Right lobe of liver (tissue), 6 donors: ENCODE measurements at regions not wholly inside any gene's neighbourhood (a gene's known extent, or its start where the extent isn't known, plus 50 kb on each side); places are given as distances from the start of the nearest gene placed in this dataset.
A peak's percentile ranks its signal among the peaks of the same experiment; 100 is the strongest.

ENCODE experiments used
- ATAC-seq, 4 donors: fragments of 200-7000 bp; cut with Tn5 transposase; one replicate each; pipeline ENCODE4 v1.9.1; 2020; ENCODE audit warnings: mild to moderate bottlenecking in 4 of 4, moderate library complexity in 4 of 4
- DNase-seq, 3 donors: peaks; one replicate each; pipeline ENCODE4 v3.0.0-alpha.2; 2020
- H3K27ac ChIP-seq, 3 donors: fragments of 200-600 bp; one replicate each; pipeline ENCODE4 v1.8.0; 2022
- H3K27me3 ChIP-seq, 2 donors: fragments of 200-600 bp; one replicate each; pipeline ENCODE4 v1.8.0; 2022
- H3K36me3 ChIP-seq, 4 donors: fragments of 200-600 bp; sonication (generic) in 1 of 4; one replicate each; pipeline versions ENCODE4 v1.5.1 to v1.8.0; 2017 to 2022; ENCODE audit warnings: control low read depth in 1 of 4
- H3K4me1 ChIP-seq, 4 donors: fragments of 200-600 bp; sonication (generic) in 1 of 4; one replicate each; pipeline versions ENCODE4 v1.5.1 to v1.8.0; 2017 to 2022; ENCODE audit warnings: control low read depth in 1 of 4
- H3K4me3 ChIP-seq, 3 donors: fragments of 200-600 bp; one replicate each; pipeline ENCODE4 v1.8.0; 2022
- H3K9me3 ChIP-seq, 4 donors: fragments of 200-600 bp; sonication (generic) in 1 of 4; one replicate each; pipeline versions ENCODE4 v1.5.1 to v1.8.0; 2017 to 2022; ENCODE audit warnings: control low read depth in 1 of 4
- CTCF ChIP-seq, 4 donors: fragments of 200-600 bp in 3 of 4; fragments of 450-650 bp in 1 of 4; IDR thresholded peaks; one replicate each; pipeline versions ENCODE4 v1.5.1 to v1.8.0; 2016 to 2022; ENCODE audit warnings: antibody characterized with exemption in 4 of 4, mild to moderate bottlenecking in 2 of 4
- POLR2A ChIP-seq: fragments of 450-650 bp; IDR thresholded peaks from one replicate; pipeline ENCODE4 v1.6.1; 2017; ENCODE audit warnings: antibody characterized with exemption, mild to moderate bottlenecking
- WGBS: methylation state at CpG from one replicate; pipeline ENCODE4 v1.1.6; 2018; ENCODE audit warnings: low coverage, low lambda C conversion rate; ENCODE audit not compliant: insufficient coverage; ENCODE audit errors: missing lambda C conversion rate; 5-methylcytosine and 5-hydroxymethylcytosine counted together
- intact Hi-C, 2 donors: fragments of 100-400 bp; cut with DNase I; formaldehyde crosslinking; loops; one replicate each; pipeline versions ENCODE4 v1.11.2 to v1.14.1; 2022
- donor health status: DM: no; HTN: yes; CAD: no.
- donor health status: DM: no; HTN: no; CAD: no.
- donor health status: DM: no; HTN: no; CAD: no.
- donor health status: DM: no; HTN: yes; CAD: no.
- donor health status: DM: no; HTN: yes; CAD: no.

- Histone ChIP-seq H3K9me3 (no peaks in the 10 kb centered on the region), H3K36me3 (no peaks in the 10 kb centered on the region), H3K27me3 (no peaks in the 10 kb centered on the region), H3K4me1 (no peaks in the 10 kb centered on the region), H3K4me3 (no peak overlapping the region), H3K27ac (no peak overlapping the region)
- DNase-seq: no peak
- ATAC-seq: peak; percentile 28 to 72 (median 45)
- no peak for TF ChIP-seq CTCF (IDR thresholded peaks at IDR 0.05)
- no peak for TF ChIP-seq POLR2A
- 15% methylated on average over 6 of the region's 9 CpGs for WGBS
- intact Hi-C loops: no loop called here
These were observed 301.7 kb upstream of the ZFP64 start for GRCh38 chr20:52493171-52493721.

- ATAC-seq: peak in 2 of 4 donors; percentile 21 to 61
- H3K36me3 ChIP-seq: no peaks in the 10 kb centered on the region
- intact Hi-C loops: no loop called here
- TF ChIP-seq CTCF (IDR thresholded peaks at IDR 0.05): no peak
- TF ChIP-seq POLR2A: no peak
- H3K9me3 ChIP-seq: no peaks in the 10 kb centered on the region
- no peak overlapping the region for H3K4me3 ChIP-seq
- WGBS: 75% methylated on average over 10 of the region's 10 CpGs
- DNase-seq: no peak
- H3K27me3 ChIP-seq: no peaks in the 10 kb centered on the region
- no peaks in the 10 kb centered on the region for H3K4me1 ChIP-seq
- no peak overlapping the region for H3K27ac ChIP-seq
These were observed 299.3 kb upstream of the ZFP64 start for GRCh38 chr20:52490711-52491430.

GRCh38 chr20:52484438-52484837 lies 292.9 kb upstream of the ZFP64 start:
- intact Hi-C loops: no loop called here
- Histone ChIP-seq H3K36me3 (no peaks in the 10 kb centered on the region), H3K4me3 (no peak overlapping the region), H3K4me1 (no peaks in the 10 kb centered on the region), H3K9me3 (no peaks in the 10 kb centered on the region), H3K27me3 (no peaks in the 10 kb centered on the region), H3K27ac (no peak overlapping the region)
- WGBS: 57% methylated on average over 2 of the region's 2 CpGs
- ATAC-seq (no peak), DNase-seq (no peak)
- TF ChIP-seq CTCF (IDR thresholded peaks at IDR 0.05): no peak
- TF ChIP-seq POLR2A: no peak

- H3K4me1 ChIP-seq: no peaks in the 10 kb centered on the region
- H3K4me3 ChIP-seq: no peak overlapping the region
- TF ChIP-seq CTCF (IDR thresholded peaks at IDR 0.05): no peak
- TF ChIP-seq POLR2A: no peak
- 100% methylated on average over 1 of the region's 1 CpG for WGBS
- ATAC-seq (no peak), DNase-seq (no peak)
- no peaks in the 10 kb centered on the region for H3K36me3 ChIP-seq
- no peaks in the 10 kb centered on the region for H3K9me3 ChIP-seq
- H3K27ac ChIP-seq: no peak overlapping the region
- H3K27me3 ChIP-seq: no peaks in the 10 kb centered on the region
- intact Hi-C loops: no loop called here
These were observed 291.8 kb upstream of the ZFP64 start for GRCh38 chr20:52483382-52483781.
